HG03103 (cell line): ENCODE measurements at regions not wholly inside any gene's neighbourhood (a gene's known extent, or its start where the extent isn't known, plus 50 kb on each side); places are given as distances from the start of the nearest gene placed in this dataset.
"Not testable (repeated sequence)": the region's sequence is repeated elsewhere in the genome, so short reads cannot be mapped to it uniquely, and the experiment has no call there.

ENCODE experiments used
- ATAC-seq: cut with Tn5 transposase; IDR thresholded peaks from one replicate; pipeline ENCODE4 v1.9.1; 2021; ENCODE audit warnings: low read depth; ENCODE audit not compliant: unreplicated experiment

DNA sequence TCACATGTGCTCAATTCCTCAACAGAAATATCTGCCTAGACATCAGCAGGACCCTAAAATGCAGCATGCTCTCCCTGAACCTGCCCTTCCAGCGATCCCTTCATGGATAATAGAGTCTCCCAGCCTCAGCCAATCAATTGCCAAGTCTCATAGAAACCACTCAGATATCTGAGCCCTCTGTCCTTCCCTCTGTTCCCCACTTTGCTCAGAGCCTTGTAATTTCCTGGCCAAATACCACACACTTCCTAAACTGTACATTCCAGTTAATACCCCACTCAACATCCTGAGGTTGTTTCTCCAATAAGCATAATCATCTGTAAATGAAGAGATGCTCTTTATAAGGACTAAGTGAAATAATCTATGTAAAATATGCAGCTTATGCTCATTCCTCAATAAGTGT, 59.3 kb upstream of the PTGFRN start:
- no peak for ATAC-seq

DNA sequence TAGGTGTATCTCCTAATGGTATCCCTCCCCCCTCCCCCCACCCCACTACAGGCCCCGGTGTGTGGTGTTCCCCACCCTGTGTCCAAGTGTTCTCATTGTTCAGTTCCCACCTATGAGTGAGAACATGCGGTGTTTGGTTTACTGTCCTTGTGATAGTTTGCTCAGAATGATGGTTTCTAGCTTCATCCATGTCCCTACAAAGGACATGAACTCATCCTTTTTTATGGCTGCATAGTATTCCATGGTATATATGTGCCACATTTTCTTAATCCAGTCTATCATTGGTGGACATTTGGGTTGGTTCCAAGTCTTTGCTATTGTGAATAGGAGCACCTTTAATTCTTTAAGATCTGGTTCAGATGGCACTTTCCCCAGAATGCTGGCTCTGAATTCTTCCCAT, 58.5 kb upstream of the PTGFRN start:
- not testable (repeated sequence) for ATAC-seq

DNA sequence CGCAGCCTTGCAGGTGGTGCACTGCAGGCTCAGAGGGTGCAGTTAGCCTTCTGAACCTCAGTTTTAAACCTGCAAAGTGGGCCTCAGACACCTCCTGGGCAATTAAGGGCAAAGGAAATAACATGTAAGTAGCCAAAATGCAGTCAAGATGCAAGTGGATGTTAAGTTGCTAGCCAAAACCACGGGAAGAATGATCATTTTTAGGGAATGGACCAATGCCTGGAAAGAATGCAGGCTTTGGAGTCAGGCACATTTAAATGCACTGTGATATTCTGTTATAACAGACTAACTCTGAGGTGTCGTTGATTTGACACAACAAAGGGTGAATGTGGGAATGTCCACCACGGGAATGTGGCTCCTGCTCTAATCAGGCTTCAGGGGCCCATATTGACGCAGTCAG, 57.9 kb upstream of the PTGFRN start:
- ATAC-seq, result no peak

GRCh38 chr1:116852367-116852766, 57.3 kb upstream of the PTGFRN start:
- no peak for ATAC-seq

DNA sequence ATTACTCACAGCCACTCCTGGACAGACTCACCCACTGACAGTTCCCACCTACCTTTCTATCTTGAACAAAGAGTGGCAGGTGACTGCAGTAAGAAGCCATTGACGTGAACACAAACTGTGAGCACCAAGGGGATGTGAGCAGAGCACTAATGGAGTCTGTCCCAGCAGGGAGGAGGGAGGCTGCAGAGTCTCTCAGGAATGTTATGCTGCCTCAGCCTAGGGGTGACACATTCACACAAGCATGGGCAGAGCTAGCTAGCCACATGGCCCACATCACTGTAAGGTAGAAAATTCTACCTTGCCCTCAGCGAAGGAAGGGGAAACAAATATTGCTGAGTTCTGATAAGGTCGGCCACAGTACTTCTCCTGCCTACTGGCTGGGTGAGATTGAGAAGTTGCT, 56.8 kb upstream of the PTGFRN start:
- no peak for ATAC-seq

DNA sequence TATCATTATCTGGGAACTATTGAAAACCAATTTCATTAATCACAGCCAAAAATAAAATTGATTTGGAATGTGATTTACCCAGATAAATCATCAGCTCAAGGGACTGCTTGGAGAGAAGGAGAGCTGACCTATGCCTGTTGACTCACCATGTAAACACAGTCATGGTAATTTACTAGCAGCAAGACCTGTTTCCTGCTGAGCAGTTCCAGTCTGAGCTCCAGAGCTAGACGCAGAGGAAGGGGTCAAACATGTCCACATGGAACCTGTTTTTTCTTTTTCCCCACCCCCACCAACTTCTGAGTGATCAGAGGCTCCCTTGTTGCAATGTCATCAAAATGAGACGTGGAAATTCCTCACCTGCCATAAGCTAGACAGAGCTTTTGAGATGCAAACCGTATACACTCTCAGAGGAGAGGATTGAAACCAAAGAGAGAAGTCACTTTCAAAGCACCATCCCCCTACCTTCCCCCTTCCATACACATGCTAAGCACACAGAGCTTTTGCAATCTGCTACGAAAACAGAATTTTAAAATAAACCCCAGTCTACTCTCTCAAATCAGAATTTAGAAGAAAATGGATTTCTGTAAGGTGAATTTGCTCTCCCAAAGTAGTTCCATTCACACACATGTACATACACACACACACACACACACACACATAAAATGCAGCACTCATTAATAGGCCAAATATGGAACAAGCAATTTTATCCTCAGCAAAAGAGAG, 55.9 kb upstream of the PTGFRN start:
- no peak for ATAC-seq

- ATAC-seq, result no peak
These were observed 55.4 kb upstream of the PTGFRN start for GRCh38 chr1:116854403-116854690.

- no peak for ATAC-seq
These were observed 55.0 kb upstream of the PTGFRN start for GRCh38 chr1:116854716-116855115.

DNA sequence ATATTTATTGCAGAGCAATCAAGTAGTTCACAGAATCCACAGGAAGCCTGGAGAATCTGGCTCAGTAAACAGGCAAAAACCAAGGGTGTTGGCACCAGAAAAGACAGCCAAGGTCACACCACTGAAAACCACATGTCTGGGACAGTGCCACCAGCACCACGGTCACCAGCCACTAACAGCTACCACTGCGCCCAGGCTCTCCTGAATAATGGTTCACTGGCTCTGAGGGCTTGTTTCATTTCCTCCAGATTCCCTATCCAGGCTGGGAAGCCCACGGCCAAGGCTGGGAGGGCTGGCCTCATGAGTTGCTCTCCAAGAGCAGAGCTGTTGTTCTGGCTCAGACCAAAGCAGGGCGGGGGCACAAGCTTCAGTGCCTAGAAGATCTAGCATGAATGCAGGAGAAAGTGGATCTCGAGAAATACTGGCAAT, 54.5 kb upstream of the PTGFRN start:
- no peak for ATAC-seq

DNA sequence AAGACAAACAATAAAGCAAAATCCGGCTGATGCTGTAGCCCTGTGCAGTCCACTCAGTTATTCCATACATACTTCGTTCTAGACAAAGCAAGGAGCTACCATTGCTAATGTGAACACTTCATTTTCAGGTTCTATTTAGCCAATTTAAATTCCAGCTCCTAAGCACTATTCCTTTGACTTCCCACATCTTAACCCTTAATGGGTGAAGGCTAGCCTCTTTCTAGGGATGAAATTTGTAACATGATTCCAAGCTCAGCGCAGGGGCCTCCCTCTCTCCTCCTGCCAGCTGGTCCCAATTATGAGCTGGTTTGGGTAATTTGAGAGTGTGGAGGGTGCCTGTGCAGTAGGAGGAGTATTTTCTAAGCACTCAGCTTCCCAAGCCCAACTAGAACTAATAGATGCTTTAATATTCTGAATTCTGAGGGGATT, 53.9 kb upstream of the PTGFRN start:
- no peak for ATAC-seq

- no peak for ATAC-seq
These were observed 53.4 kb upstream of the PTGFRN start for GRCh38 chr1:116856312-116856711.

DNA sequence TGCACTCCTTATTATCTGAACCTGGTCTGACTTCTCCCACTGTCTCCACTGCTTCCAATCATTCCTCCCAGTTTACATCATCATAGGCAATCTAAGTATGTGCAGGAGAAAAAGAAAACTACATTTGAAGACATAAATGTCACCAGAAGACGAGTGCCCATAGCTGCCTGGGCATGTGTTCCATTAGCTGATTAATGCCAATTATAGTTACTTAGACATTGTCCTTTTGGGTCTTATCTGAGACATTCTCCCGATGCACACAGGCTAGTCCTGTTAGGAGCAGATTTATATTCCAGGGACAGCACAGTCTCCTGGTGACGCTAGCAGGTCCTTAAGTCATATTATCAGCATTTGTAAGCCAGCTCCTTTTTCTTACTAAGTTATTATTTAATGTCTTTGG, 52.6 kb upstream of the PTGFRN start:
- no peak for ATAC-seq
